Renal cortical epithelial cell (primary cell): ENCODE measurements at regions not wholly inside any gene's neighbourhood (a gene's known extent, or its start where the extent isn't known, plus 50 kb on each side); places are given as distances from the start of the nearest gene placed in this dataset.

Source experiments
- DNase-seq: peaks from one replicate; pipeline ENCODE4 v3.0.0-alpha.2; 2011; ENCODE audit warnings: low read depth

- DNase-seq: no peak
Measured at GRCh38 chr2:16278421-16279200, 338.3 kb downstream of the MYCN start.

GRCh38 chr2:16277117-16277516 is 336.8 kb downstream of the MYCN start:
- no peak for DNase-seq

GRCh38 chr2:16275661-16276060 is 335.3 kb downstream of the MYCN start:
- DNase-seq: no peak

GRCh38 chr2:16275131-16275530 is 334.8 kb downstream of the MYCN start:
- no peak for DNase-seq

- no peak for DNase-seq
Measured at GRCh38 chr2:16273111-16273510, 332.8 kb downstream of the MYCN start.

- no peak for DNase-seq
Measured at GRCh38 chr2:16272038-16272788, 331.9 kb downstream of the MYCN start.

GRCh38 chr2:16271231-16271896 is 331.0 kb downstream of the MYCN start:
- DNase-seq: no peak

- DNase-seq: no peak
Measured at GRCh38 chr2:16270441-16270840, 330.1 kb downstream of the MYCN start.

- no peak for DNase-seq
Measured at GRCh38 chr2:16268301-16269000, 328.1 kb downstream of the MYCN start.

- no peak for DNase-seq
Measured at GRCh38 chr2:16266571-16266970, 326.2 kb downstream of the MYCN start.

- DNase-seq: no peak
Measured at GRCh38 chr2:16264931-16265540, 324.7 kb downstream of the MYCN start.

GRCh38 chr2:16264491-16264890 is 324.1 kb downstream of the MYCN start:
- DNase-seq: no peak

- no peak for DNase-seq
Measured at GRCh38 chr2:16263241-16263890, 323.0 kb downstream of the MYCN start.

GRCh38 chr2:16262526-16263178 is 322.3 kb downstream of the MYCN start:
- DNase-seq: no peak

GRCh38 chr2:16261791-16262190 is 321.4 kb downstream of the MYCN start:
- DNase-seq: no peak

- DNase-seq: no peak
Measured at GRCh38 chr2:16261071-16261470, 320.7 kb downstream of the MYCN start.

- no peak for DNase-seq
Measured at GRCh38 chr2:16260041-16260830, 319.9 kb downstream of the MYCN start.

GRCh38 chr2:16259010-16259409 is 318.7 kb downstream of the MYCN start:
- DNase-seq: no peak

GRCh38 chr2:16258350-16258749 is 318.0 kb downstream of the MYCN start:
- DNase-seq: no peak
